ENCODE measurements at regions not wholly inside any gene's neighbourhood (a gene's known extent, or its start where the extent isn't known, plus 50 kb on each side); places are given as distances from the start of the nearest gene placed in this dataset.

DNA sequence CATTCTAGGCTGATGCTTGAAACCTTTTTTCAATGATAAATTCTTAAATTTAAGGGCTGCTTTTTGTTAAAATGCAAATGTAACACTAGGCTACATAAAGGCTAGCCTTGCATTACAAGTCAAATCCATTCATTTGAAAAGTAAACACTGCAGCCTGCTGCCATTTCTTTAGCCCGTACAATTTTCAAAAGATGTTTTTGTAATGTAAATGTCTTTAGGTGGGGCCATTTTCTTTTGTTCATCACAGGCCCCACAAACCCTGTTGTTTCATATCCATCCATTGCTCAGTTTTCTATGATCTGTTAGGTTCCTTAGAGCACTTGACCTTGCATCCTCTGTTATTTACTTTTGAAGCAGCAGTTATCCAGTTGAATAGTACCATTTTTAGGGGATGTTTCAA is 296.2 kb upstream of the AMOT start:
- ATAC-seq, result no peak
- Histone ChIP-seq H3K4me2 (ENCODE audit: low read length) (no peak overlapping the region), H3F3A (ENCODE audit: low read length, unreplicated experiment) (no peaks in the 10 kb centered on the region), H3K79me2 (ENCODE audit: low read length) (no peaks in the 10 kb centered on the region), H3K9me3 (ENCODE audit: low read length) (no peaks in the 10 kb centered on the region), H2AFZ (ENCODE audit: low read length) (no peak overlapping the region), H3K9me2 (replicated peaks; ENCODE audit: low read length) (no peaks in the 10 kb centered on the region), H3K36me3 (ENCODE audit: low read depth, low read length) (no peaks in the 10 kb centered on the region), H3K4me3 (ENCODE audit: low read length) (no peak overlapping the region), H3K9ac (ENCODE audit: low read length) (no peak overlapping the region), H3K27me3 (ENCODE audit: low read length) (no peaks in the 10 kb centered on the region), H3K27ac (ENCODE audit: low read length) (no peak overlapping the region), H3K4me1 (ENCODE audit: insufficient read depth, low read length) (no peaks in the 10 kb centered on the region), H4K20me1 (ENCODE audit: low read length) (no peaks in the 10 kb centered on the region)
- TF ChIP-seq EZH2phosphoT487 (IDR thresholded peaks at IDR 0.05; ENCODE audit: borderline replicate concordance, low read length), result no peak
- TF ChIP-seq, protein P1, sequence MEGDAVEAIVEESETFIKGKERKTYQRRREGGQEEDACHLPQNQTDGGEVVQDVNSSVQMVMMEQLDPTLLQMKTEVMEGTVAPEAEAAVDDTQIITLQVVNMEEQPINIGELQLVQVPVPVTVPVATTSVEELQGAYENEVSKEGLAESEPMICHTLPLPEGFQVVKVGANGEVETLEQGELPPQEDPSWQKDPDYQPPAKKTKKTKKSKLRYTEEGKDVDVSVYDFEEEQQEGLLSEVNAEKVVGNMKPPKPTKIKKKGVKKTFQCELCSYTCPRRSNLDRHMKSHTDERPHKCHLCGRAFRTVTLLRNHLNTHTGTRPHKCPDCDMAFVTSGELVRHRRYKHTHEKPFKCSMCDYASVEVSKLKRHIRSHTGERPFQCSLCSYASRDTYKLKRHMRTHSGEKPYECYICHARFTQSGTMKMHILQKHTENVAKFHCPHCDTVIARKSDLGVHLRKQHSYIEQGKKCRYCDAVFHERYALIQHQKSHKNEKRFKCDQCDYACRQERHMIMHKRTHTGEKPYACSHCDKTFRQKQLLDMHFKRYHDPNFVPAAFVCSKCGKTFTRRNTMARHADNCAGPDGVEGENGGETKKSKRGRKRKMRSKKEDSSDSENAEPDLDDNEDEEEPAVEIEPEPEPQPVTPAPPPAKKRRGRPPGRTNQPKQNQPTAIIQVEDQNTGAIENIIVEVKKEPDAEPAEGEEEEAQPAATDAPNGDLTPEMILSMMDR (conservative IDR thresholded peaks at IDR 0.05; ENCODE audit: low read depth, low read length), result no peak
- TF ChIP-seq EZH2 (IDR thresholded peaks at IDR 0.05; ENCODE audit: low read length, unreplicated experiment), result no peak
- intact Hi-C loops (cut with micrococcal nuclease), result no loop called here
- POLR2A ChIA-PET (ENCODE audit: unreplicated experiment), result no interaction called here
- BruUV-seq (replicated peaks), result no TSS peak
- no peak for DNase-seq
- CTCF ChIA-PET, result no interaction called here

DNA sequence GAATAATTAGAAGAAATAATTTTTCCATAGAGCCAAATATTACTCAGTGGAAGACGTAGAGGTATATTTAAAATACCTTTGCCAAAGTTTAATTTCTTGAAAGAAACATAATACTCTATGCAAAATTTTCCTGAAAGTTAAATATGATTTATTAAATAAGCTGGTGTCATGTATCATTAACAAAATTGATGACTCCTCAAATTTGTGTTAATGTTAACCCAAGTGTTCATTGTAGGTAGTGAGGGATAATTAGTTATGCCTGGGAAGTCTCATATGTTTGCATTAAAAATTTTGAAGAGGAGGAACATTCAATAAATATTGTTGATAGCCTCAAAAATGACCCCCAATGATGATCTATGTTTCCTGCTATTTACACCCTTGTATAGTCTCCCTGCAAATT is 292.7 kb upstream of the AMOT start:
- Histone ChIP-seq H3K4me1 (ENCODE audit: insufficient read depth, low read length) (no peaks in the 10 kb centered on the region), H3K27ac (ENCODE audit: low read length) (no peak overlapping the region), H3K27me3 (ENCODE audit: low read length) (no peaks in the 10 kb centered on the region), H3K9ac (ENCODE audit: low read length) (no peak overlapping the region), H3K4me3 (ENCODE audit: low read length) (no peak overlapping the region), H3K9me3 (ENCODE audit: low read length) (no peaks in the 10 kb centered on the region), H2AFZ (ENCODE audit: low read length) (no peak overlapping the region), H3K9me2 (replicated peaks; ENCODE audit: low read length) (no peaks in the 10 kb centered on the region), H3K4me2 (ENCODE audit: low read length) (no peak overlapping the region), H3K79me2 (ENCODE audit: low read length) (no peaks in the 10 kb centered on the region), H4K20me1 (ENCODE audit: low read length) (no peaks in the 10 kb centered on the region), H3K36me3 (ENCODE audit: low read depth, low read length) (no peaks in the 10 kb centered on the region), H3F3A (ENCODE audit: low read length, unreplicated experiment) (no peaks in the 10 kb centered on the region)
- intact Hi-C loops (cut with micrococcal nuclease), result no loop called here
- ChIA-PET POLR2A (ENCODE audit: unreplicated experiment) (no interaction called here), CTCF (no interaction called here)
- TF ChIP-seq, protein P1 (conservative IDR thresholded peaks at IDR 0.05; ENCODE audit: low read depth, low read length), result no peak
- ATAC-seq, result no peak
- no peak for DNase-seq
- BruUV-seq (replicated peaks), result no TSS peak

DNA sequence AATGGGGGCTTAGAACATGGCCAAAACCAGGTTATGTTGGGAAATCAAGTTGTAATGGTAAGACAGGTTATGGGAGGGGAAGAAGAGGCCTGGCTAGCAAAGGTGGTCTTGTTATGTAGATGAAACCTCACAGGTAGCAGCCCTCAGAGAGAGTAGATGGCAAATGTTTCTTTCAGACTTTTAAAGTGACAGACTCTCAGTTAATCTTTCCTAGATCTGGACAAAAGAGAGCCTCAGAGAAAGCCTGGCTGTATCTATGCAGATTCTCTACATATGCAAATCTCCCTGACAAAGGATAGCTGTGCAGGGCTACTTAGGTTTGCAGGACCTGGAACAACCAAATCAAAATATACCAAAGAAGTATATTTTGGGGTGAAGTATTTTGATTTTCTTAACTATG is 284.1 kb upstream of the AMOT start:
- Histone ChIP-seq H3K4me3 (ENCODE audit: low read length) (no peak overlapping the region), H3K79me2 (ENCODE audit: low read length) (no peaks in the 10 kb centered on the region), H3K36me3 (ENCODE audit: low read depth, low read length) (no peaks in the 10 kb centered on the region), H3K4me2 (ENCODE audit: low read length) (no peak overlapping the region), H3K9me3 (ENCODE audit: low read length) (no peaks in the 10 kb centered on the region), H3K4me1 (ENCODE audit: insufficient read depth, low read length) (no peaks in the 10 kb centered on the region), H3K27me3 (ENCODE audit: low read length) (no peaks in the 10 kb centered on the region), H2AFZ (ENCODE audit: low read length) (no peak overlapping the region), H3K9me2 (replicated peaks; ENCODE audit: low read length) (no peaks in the 10 kb centered on the region), H3F3A (ENCODE audit: low read length, unreplicated experiment) (no peaks in the 10 kb centered on the region), H3K9ac (ENCODE audit: low read length) (no peak overlapping the region), H4K20me1 (ENCODE audit: low read length) (no peaks in the 10 kb centered on the region), H3K27ac (ENCODE audit: low read length) (no peak overlapping the region)
- ATAC-seq (no peak), DNase-seq (no peak)
- BruUV-seq (replicated peaks), result no TSS peak
- intact Hi-C loops (cut with micrococcal nuclease), result no loop called here
- ChIA-PET CTCF (no interaction called here), POLR2A (ENCODE audit: unreplicated experiment) (no interaction called here)
- TF ChIP-seq, protein P1 (conservative IDR thresholded peaks at IDR 0.05; ENCODE audit: low read depth, low read length), result no peak
- TF ChIP-seq EZH2 (IDR thresholded peaks at IDR 0.05; ENCODE audit: low read length, unreplicated experiment) (no peak), EZH2phosphoT487 (IDR thresholded peaks at IDR 0.05; ENCODE audit: borderline replicate concordance, low read length) (no peak)
